Mucosa of descending colon (tissue), 3 donors: ENCODE measurements at regions not wholly inside any gene's neighbourhood (a gene's known extent, or its start where the extent isn't known, plus 50 kb on each side); places are given as distances from the start of the nearest gene placed in this dataset.
A peak's percentile ranks its signal among the peaks of the same experiment; 100 is the strongest.

ENCODE experiments used
- ATAC-seq: fragments of 200-7000 bp; cut with Tn5 transposase; one replicate; pipeline ENCODE4 v1.9.1; 2020; ENCODE audit warnings: mild to moderate bottlenecking, moderate library complexity
- DNase-seq, 3 donors: peaks; one replicate each; pipeline ENCODE4 v3.0.0-alpha.2; 2020
- H3K36me3 ChIP-seq: fragments of 200-600 bp; one replicate; pipeline ENCODE4 v1.8.0; 2021; ENCODE audit warnings: low read depth, mild to moderate bottlenecking
- H3K4me1 ChIP-seq: fragments of 200-600 bp; one replicate; pipeline ENCODE4 v1.8.0; 2021; ENCODE audit warnings: low read depth, mild to moderate bottlenecking
- H3K4me3 ChIP-seq: fragments of 200-600 bp; one replicate; pipeline ENCODE4 v1.8.0; 2021; ENCODE audit warnings: mild to moderate bottlenecking
- H3K9me3 ChIP-seq: fragments of 200-600 bp; one replicate; pipeline ENCODE4 v1.8.0; 2021; ENCODE audit warnings: mild to moderate bottlenecking
- intact Hi-C, 2 donors: fragments of 100-400 bp; cut with DNase I in 1 of 2; cut with micrococcal nuclease in 1 of 2; formaldehyde crosslinking; loops; one replicate each; pipeline versions ENCODE4 v1.11.0 to v1.11.1; 2022; cut with DNase I, micrococcal nuclease
- TF ChIP-seq, protein P1 (sequence below): fragments of 200-600 bp; IDR thresholded peaks from one replicate; pipeline ENCODE4 v1.8.0; 2022; ENCODE audit warnings: antibody characterized with exemption, mild to moderate bottlenecking
- donor health status: DM: no; HTN: no; CAD: no; lungs with moderate emphysema.
- donor health status: DM: no; HTN: no; CAD: no.
- donor health status: DM: no; HTN: yes; CAD: no.

DNA sequence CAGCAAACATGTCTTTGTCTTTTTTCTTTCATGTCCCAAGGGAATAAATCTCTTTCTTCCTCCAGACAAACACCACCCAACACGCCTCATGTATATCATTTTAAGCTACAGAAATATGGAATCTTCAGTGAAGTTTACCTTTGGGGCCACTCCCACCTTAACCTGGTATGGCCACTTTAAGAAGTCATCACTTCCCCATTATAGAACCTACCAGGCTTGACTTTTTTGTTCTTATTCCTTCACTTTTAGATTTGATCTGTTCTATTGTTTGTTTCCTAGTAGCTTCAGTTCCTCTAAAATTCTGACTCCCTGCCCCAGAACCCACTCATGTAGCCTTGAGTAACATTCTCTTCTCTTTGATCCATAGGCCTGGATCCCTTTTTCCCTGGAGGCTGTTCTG lies 226.3 kb downstream of the HLX start:
- Histone ChIP-seq H3K4me3 (no peak overlapping the region), H3K4me1 (no peaks in the 10 kb centered on the region), H3K36me3 (no peaks in the 10 kb centered on the region), H3K9me3 (no peaks in the 10 kb centered on the region)
- ATAC-seq: no peak
- no peak for DNase-seq
- intact Hi-C loops: no loop called here
- TF ChIP-seq, protein P1, sequence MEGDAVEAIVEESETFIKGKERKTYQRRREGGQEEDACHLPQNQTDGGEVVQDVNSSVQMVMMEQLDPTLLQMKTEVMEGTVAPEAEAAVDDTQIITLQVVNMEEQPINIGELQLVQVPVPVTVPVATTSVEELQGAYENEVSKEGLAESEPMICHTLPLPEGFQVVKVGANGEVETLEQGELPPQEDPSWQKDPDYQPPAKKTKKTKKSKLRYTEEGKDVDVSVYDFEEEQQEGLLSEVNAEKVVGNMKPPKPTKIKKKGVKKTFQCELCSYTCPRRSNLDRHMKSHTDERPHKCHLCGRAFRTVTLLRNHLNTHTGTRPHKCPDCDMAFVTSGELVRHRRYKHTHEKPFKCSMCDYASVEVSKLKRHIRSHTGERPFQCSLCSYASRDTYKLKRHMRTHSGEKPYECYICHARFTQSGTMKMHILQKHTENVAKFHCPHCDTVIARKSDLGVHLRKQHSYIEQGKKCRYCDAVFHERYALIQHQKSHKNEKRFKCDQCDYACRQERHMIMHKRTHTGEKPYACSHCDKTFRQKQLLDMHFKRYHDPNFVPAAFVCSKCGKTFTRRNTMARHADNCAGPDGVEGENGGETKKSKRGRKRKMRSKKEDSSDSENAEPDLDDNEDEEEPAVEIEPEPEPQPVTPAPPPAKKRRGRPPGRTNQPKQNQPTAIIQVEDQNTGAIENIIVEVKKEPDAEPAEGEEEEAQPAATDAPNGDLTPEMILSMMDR: no peak

DNA sequence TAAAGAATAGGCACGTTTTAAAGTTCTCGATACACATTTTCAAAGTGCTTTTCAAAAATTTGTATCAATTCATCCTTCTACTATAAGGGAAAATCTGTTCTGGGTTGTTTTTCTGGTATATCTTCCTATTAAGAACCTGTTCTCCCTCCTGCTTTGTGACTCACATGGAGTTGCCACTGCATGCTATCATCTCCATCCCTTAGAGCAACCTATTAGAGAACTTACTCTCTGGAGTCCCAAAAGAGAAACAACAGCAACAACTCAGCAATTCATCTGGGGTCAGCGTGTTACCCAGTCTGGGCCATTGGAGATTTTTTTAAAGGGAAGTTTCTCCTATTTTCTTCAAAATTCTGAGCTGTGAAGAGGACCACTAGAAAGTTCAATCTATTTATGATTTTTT lies 227.4 kb downstream of the HLX start:
- no peaks in the 10 kb centered on the region for H3K4me1 ChIP-seq
- no peaks in the 10 kb centered on the region for H3K36me3 ChIP-seq
- no peaks in the 10 kb centered on the region for H3K9me3 ChIP-seq
- TF ChIP-seq, protein P1: no peak
- no peak for ATAC-seq
- no peak overlapping the region for H3K4me3 ChIP-seq
- DNase-seq: no peak
- intact Hi-C loops: no loop called here

DNA sequence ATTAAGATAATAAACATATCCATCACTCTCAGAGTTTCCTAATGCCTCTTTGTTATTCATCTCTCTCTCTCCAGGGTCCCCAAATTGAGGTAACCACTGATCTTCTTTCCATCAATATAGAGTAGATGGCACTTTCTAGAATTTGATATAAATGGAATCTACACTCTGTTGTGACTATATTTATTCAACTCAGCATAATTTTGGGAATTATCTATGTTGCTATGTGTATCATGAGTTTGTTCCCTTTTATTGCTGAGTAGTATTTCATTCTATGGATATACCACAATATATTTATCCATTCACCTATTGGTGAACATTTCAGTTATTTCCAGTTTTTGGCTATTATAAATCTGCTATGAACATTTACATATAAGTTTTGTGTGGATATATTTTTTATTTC lies 230.7 kb downstream of the HLX start:
- intact Hi-C loops: no loop called here

DNA sequence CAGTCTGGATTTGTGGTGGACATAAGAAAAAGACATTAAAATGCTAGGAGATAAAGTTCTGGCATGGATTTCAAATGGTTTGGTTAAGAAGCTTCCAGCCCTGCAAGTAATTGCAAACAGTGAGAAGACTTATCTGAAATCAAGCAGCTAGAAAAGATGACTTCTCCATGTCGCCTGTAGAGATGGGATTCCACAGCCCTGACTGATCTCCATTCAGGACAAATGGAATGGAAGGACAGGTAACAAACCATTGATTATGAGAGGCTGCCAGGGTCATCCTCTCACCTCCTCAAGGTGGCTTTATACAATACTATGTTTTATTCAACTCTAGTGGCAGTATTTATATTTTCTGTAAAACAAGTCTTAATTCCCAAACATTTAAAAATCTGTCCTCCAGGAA lies 237.9 kb downstream of the HLX start:
- no peaks in the 10 kb centered on the region for H3K36me3 ChIP-seq
- H3K9me3 ChIP-seq: no peaks in the 10 kb centered on the region
- no peak overlapping the region for H3K4me3 ChIP-seq
- ATAC-seq (no peak), DNase-seq (no peak)
- TF ChIP-seq, protein P1: no peak
- H3K4me1 ChIP-seq: no peaks in the 10 kb centered on the region
- intact Hi-C loops: no loop called here

More for the DNA sequence above, 230.7 kb downstream of the HLX start:
- no peaks in the 10 kb centered on the region for H3K9me3 ChIP-seq
- ATAC-seq (no peak), DNase-seq (no peak)
- TF ChIP-seq, protein P1: no peak
- H3K4me3 ChIP-seq: no peak overlapping the region
- no peaks in the 10 kb centered on the region for H3K36me3 ChIP-seq
- no peaks in the 10 kb centered on the region for H3K4me1 ChIP-seq

DNA sequence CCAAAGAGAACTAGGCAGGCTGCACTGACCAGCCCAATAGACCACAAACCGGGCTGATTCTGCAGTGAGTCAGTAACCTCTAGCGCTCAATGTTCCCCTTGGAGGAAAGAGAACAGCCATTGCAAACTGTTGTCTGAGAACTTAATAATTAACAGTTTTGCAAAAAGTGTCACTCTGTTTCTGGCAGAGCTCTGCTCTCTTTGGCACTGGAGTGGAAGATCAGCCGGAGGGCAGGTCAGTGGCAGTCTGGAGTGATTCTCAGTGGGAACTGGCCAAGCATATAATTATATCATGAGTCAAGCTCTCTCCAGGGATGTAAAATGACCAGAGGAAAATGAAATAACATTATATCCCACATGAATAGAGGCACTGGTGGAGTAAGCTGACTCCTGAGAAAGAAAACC lies 238.3 kb downstream of the HLX start:
- H3K9me3 ChIP-seq: no peaks in the 10 kb centered on the region
- TF ChIP-seq, protein P1: no peak
- intact Hi-C loops: no loop called here
- DNase-seq: peak in 1 of 3 donors; percentile 7
- H3K4me3 ChIP-seq: no peak overlapping the region
- peak; percentile 34 for ATAC-seq
- no peaks in the 10 kb centered on the region for H3K36me3 ChIP-seq
- no peaks in the 10 kb centered on the region for H3K4me1 ChIP-seq
